CD4-positive, alpha-beta T cell (primary cell): ENCODE measurements at regions not wholly inside any gene's neighbourhood (a gene's known extent, or its start where the extent isn't known, plus 50 kb on each side); places are given as distances from the start of the nearest gene placed in this dataset.

Source experiments
- ATAC-seq: fragments of 200-7000 bp; cut with Tn5 transposase; one replicate; pipeline ENCODE4 v1.10.0; 2022; ENCODE audit warnings: mild to moderate bottlenecking; ENCODE audit not compliant: poor library complexity
- CTCF ChIA-PET: fragments of 350-600 bp; sonication (Branson Sonifier 250); formaldehyde crosslinking; loops from one replicate; lab custom pipeline; 2021; ENCODE audit warnings: antibody characterized with exemption, inconsistent platforms; lab: Charles Lee
- POLR2A ChIA-PET: fragments of 350-600 bp; sonication (Branson Sonifier 250); formaldehyde crosslinking; loops from one replicate; lab custom pipeline; 2021; ENCODE audit warnings: antibody characterized with exemption, inconsistent platforms; lab: Charles Lee
- DNase-seq, 14 experiments: peaks; one replicate each; pipeline ENCODE4 v3.0.0-alpha.2; 2013 to 2020; ENCODE audit warnings: mixed read lengths in 2 of 14
- H3K27ac ChIP-seq, 2 donors: one replicate each; pipeline versions ENCODE4 v1.5.1 to v1.7.0; 2013; ENCODE audit warnings: low read length in 2 of 2, low read depth in 1 of 2, mild to moderate bottlenecking in 1 of 2
- H3K27me3 ChIP-seq, 2 experiments: 1 replicate in 1 of 2; 2 replicates in 1 of 2; pipeline versions ENCODE4 v1.6.1 to v1.7.0; 2013; ENCODE audit warnings: low read length in 2 of 2, control low read depth in 1 of 2, mild to moderate bottlenecking in 1 of 2, moderate library complexity in 1 of 2; ENCODE audit not compliant: insufficient read depth in 2 of 2, control insufficient read depth in 1 of 2
- H3K36me3 ChIP-seq: one replicate; pipeline ENCODE4 v1.6.1; 2013; ENCODE audit warnings: low read length, control low read depth; ENCODE audit not compliant: insufficient read depth
- H3K4me1 ChIP-seq: one replicate; pipeline ENCODE4 v1.6.1; 2013; ENCODE audit warnings: low read length, control low read depth; ENCODE audit not compliant: insufficient read depth
- H3K4me3 ChIP-seq: one replicate; pipeline ENCODE4 v1.5.1; 2013; ENCODE audit warnings: mild to moderate bottlenecking, low read length, moderate library complexity
- H3K9me3 ChIP-seq, 2 experiments: 1 replicate in 1 of 2; 2 replicates in 1 of 2; pipeline versions ENCODE4 v1.6.1 to v1.7.0; 2013; ENCODE audit warnings: low read length in 2 of 2, mild to moderate bottlenecking in 2 of 2, control low read depth in 1 of 2, moderate library complexity in 1 of 2; ENCODE audit not compliant: control insufficient read depth in 1 of 2, insufficient read depth in 1 of 2
- H3K27ac Mint-ChIP-seq: one replicate; pipeline ENCODE4 v1.8.0; 2020; ENCODE audit warnings: mixed read lengths
- H3K27me3 Mint-ChIP-seq: one replicate; pipeline ENCODE4 v1.8.0; 2021; ENCODE audit warnings: mixed read lengths
- H3K36me3 Mint-ChIP-seq: one replicate; pipeline ENCODE4 v1.8.0; 2021; ENCODE audit warnings: low read depth, mixed read lengths
- H3K4me1 Mint-ChIP-seq: one replicate; pipeline ENCODE4 v1.8.0; 2021; ENCODE audit warnings: low read depth, mixed read lengths
- H3K4me3 Mint-ChIP-seq: one replicate; pipeline ENCODE4 v1.8.0; 2020; ENCODE audit warnings: mild to moderate bottlenecking, mixed read lengths
- H3K9me3 Mint-ChIP-seq: one replicate; pipeline ENCODE4 v1.8.0; 2020; ENCODE audit warnings: mixed read lengths
- CTCF ChIP-seq: fragments of 200-600 bp; IDR thresholded peaks from one replicate; pipeline ENCODE4 v1.8.0; 2022; ENCODE audit warnings: antibody characterized with exemption, mild to moderate bottlenecking
- intact Hi-C, 2 experiments: fragments of 100-400 bp; cut with DNase I in 1 of 2; cut with micrococcal nuclease in 1 of 2; formaldehyde crosslinking; loops; one replicate each; pipeline versions ENCODE4 v1.15.1 to v1.9.0; 2023 to 2025; cut with DNase I, micrococcal nuclease

GRCh38 chr20:20938599-20938998 lies 167.6 kb downstream of the LINC00237 start:
- Mint-ChIP-seq H3K36me3 (no peaks in the 10 kb centered on the region), H3K27me3 (peaks cover 30% of the 10 kb centered on the region), H3K9me3 (no peaks in the 10 kb centered on the region), H3K27ac (no peak overlapping the region), H3K4me1 (no peaks in the 10 kb centered on the region), H3K4me3 (no peak overlapping the region)
- POLR2A ChIA-PET = no interaction called here
- H3K36me3 ChIP-seq = no peaks in the 10 kb centered on the region
- no peak overlapping the region for H3K4me3 ChIP-seq
- ATAC-seq = no peak
- intact Hi-C loops = no loop called here
- CTCF ChIA-PET = no interaction called here
- no peak overlapping the region for H3K27ac ChIP-seq
- no peak for DNase-seq
- H3K27me3 ChIP-seq = peaks cover 2 to 7% of the 10 kb centered on the region in 2 experiments
- H3K9me3 ChIP-seq = peaks cover 0 to 5% of the 10 kb centered on the region in 2 experiments
- TF ChIP-seq CTCF = no peak
- H3K4me1 ChIP-seq = no peaks in the 10 kb centered on the region

- no peak overlapping the region for H3K4me3 Mint-ChIP-seq
- Histone ChIP-seq H3K36me3 (no peaks in the 10 kb centered on the region), H3K4me1 (no peaks in the 10 kb centered on the region), H3K9me3 (peaks cover 0 to 5% of the 10 kb centered on the region in 2 experiments), H3K27me3 (peaks cover 2 to 7% of the 10 kb centered on the region in 2 experiments), H3K4me3 (no peak overlapping the region), H3K27ac (no peak overlapping the region)
- ATAC-seq (no peak), DNase-seq (no peak)
- H3K27me3 Mint-ChIP-seq = peaks cover 30% of the 10 kb centered on the region
- no peak overlapping the region for H3K27ac Mint-ChIP-seq
- CTCF ChIA-PET = no interaction called here
- H3K36me3 Mint-ChIP-seq = no peaks in the 10 kb centered on the region
- intact Hi-C loops = no loop called here
- H3K9me3 Mint-ChIP-seq = no peaks in the 10 kb centered on the region
- no peak for TF ChIP-seq CTCF
- no peaks in the 10 kb centered on the region for H3K4me1 Mint-ChIP-seq
- POLR2A ChIA-PET = no interaction called here
These were observed 168.0 kb downstream of the LINC00237 start for GRCh38 chr20:20938131-20938530.

GRCh38 chr20:20933142-20933958 lies 172.8 kb downstream of the LINC00237 start:
- Mint-ChIP-seq H3K27me3 (peaks cover 42% of the 10 kb centered on the region), H3K4me3 (no peak overlapping the region), H3K36me3 (no peaks in the 10 kb centered on the region), H3K27ac (no peak overlapping the region), H3K4me1 (no peaks in the 10 kb centered on the region), H3K9me3 (peaks cover 3% of the 10 kb centered on the region)
- no peak for TF ChIP-seq CTCF
- H3K27me3 ChIP-seq = peaks cover 0 to 2% of the 10 kb centered on the region in 2 experiments
- no peaks in the 10 kb centered on the region for H3K4me1 ChIP-seq
- POLR2A ChIA-PET = no interaction called here
- CTCF ChIA-PET = no interaction called here
- H3K27ac ChIP-seq = no peak overlapping the region
- H3K36me3 ChIP-seq = no peaks in the 10 kb centered on the region
- no peak overlapping the region for H3K4me3 ChIP-seq
- intact Hi-C loops = no loop called here
- peaks cover 0 to 5% of the 10 kb centered on the region in 2 experiments for H3K9me3 ChIP-seq
- DNase-seq (no peak), ATAC-seq (no peak)
